ENCODE measurements at regions not wholly inside any gene's neighbourhood (a gene's known extent, or its start where the extent isn't known, plus 50 kb on each side); places are given as distances from the start of the nearest gene placed in this dataset.

DNA sequence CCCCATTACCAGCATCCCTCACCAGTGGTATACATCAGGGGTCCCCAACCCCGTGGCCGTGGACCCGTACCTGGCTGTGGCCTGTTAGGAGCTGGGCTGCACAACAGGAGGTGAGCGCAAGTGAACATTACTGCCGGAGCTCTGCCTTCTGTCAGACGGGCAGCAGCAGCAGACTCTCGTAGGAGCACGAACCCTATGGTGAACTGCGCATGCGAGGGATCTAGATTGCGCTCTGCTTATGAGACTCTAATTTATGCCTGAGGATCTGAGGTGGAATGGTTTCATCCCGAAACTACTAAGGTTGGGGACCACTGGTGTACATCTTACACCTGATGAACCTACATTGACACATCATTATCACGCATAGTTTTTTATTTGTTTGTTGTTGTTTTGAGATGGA, 52.8 kb upstream of the DHX15 start:
- WGBS, 4 donors: 89 to 93% (median 92%) methylated on average over 9 to 13 of the region's 13 CpGs
- no peaks in the 10 kb centered on the region for H3K4me1 ChIP-seq (replicated peaks in 1 of 2)
- TF ChIP-seq POLR2A (IDR thresholded peaks at IDR 0.05): no peak
- TF ChIP-seq, protein P1, sequence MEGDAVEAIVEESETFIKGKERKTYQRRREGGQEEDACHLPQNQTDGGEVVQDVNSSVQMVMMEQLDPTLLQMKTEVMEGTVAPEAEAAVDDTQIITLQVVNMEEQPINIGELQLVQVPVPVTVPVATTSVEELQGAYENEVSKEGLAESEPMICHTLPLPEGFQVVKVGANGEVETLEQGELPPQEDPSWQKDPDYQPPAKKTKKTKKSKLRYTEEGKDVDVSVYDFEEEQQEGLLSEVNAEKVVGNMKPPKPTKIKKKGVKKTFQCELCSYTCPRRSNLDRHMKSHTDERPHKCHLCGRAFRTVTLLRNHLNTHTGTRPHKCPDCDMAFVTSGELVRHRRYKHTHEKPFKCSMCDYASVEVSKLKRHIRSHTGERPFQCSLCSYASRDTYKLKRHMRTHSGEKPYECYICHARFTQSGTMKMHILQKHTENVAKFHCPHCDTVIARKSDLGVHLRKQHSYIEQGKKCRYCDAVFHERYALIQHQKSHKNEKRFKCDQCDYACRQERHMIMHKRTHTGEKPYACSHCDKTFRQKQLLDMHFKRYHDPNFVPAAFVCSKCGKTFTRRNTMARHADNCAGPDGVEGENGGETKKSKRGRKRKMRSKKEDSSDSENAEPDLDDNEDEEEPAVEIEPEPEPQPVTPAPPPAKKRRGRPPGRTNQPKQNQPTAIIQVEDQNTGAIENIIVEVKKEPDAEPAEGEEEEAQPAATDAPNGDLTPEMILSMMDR (IDR thresholded peaks at IDR 0.05): no peak
- DNase-seq: no peak
- H3K4me3 ChIP-seq: no peak overlapping the region
- no peaks in the 10 kb centered on the region for H3K9me3 ChIP-seq (replicated peaks in 1 of 3)
- no peak overlapping the region for H3K27ac ChIP-seq
- H3K36me3 ChIP-seq (replicated peaks in 1 of 2): no peaks in the 10 kb centered on the region
- H3K27me3 ChIP-seq: no peaks in the 10 kb centered on the region
- intact Hi-C loops (cut with DNase I): no loop called here

DNA sequence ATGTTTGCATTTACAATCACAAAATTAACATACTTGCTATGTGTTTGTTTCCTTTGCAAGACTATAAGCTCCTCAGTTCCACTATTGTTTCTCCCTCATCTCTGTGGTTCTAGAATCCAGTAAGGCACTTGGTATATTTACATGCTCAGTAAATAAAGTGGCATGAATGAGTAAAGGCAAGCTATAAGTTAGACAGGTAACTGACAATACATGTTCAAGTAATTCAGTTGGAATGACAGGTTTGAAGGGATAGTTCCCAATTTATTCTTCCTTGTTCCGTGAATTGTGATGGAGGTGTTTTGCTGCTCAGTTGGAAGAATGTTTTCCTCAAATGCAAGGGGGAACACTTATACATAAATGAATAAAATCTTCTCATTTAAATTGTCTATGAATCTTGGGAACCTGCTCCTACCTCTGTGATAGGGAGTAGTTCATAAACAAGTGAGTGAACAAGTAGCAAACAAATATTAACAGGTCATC, 54.1 kb upstream of the DHX15 start:
- Histone ChIP-seq H3K4me3 (no peak overlapping the region), H3K36me3 (replicated peaks in 1 of 2) (no peaks in the 10 kb centered on the region), H3K4me1 (replicated peaks in 1 of 2) (no peaks in the 10 kb centered on the region), H3K27ac (no peak overlapping the region), H3K9me3 (replicated peaks in 1 of 3) (no peaks in the 10 kb centered on the region), H3K27me3 (no peaks in the 10 kb centered on the region)
- intact Hi-C loops (cut with DNase I): no loop called here
- no peak for DNase-seq
- TF ChIP-seq, protein P1 (IDR thresholded peaks at IDR 0.05): no peak
- TF ChIP-seq POLR2A (IDR thresholded peaks at IDR 0.05): no peak
- WGBS, 4 donors: 83 to 92% (median 91%) methylated on average over 1 of the region's 1 CpG

DNA sequence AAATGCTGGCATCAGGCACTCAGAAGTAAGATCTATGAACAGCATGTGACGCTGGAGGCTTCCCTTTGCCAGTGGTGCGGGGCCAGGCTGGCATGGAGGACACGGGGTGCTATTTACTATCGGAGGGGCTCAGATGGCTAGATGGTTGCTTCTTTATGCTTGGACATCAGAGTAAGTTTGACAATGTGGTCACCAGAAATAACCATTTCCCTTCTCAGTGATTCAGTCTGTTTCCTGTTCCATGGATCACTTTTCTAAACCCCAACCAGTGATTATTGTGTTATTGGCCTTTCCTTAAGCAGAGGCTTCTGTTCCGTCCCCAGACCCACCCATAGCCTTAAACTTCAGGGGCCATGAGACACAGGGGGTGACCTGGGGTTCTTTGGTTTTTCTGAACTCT, 55.4 kb upstream of the DHX15 start:
- H3K27ac ChIP-seq: no peak overlapping the region
- H3K4me1 ChIP-seq (replicated peaks in 1 of 2): no peaks in the 10 kb centered on the region
- intact Hi-C loops (cut with DNase I): no loop called here
- WGBS, 4 donors: 74 to 88% (median 84%) methylated on average over 5 of the region's 5 CpGs
- H3K4me3 ChIP-seq: no peak overlapping the region
- H3K27me3 ChIP-seq: no peaks in the 10 kb centered on the region
- no peaks in the 10 kb centered on the region for H3K9me3 ChIP-seq (replicated peaks in 1 of 3)
- no peaks in the 10 kb centered on the region for H3K36me3 ChIP-seq (replicated peaks in 1 of 2)
- TF ChIP-seq, protein P1 (IDR thresholded peaks at IDR 0.05): no peak
- TF ChIP-seq POLR2A (IDR thresholded peaks at IDR 0.05): no peak
- no peak for DNase-seq

DNA sequence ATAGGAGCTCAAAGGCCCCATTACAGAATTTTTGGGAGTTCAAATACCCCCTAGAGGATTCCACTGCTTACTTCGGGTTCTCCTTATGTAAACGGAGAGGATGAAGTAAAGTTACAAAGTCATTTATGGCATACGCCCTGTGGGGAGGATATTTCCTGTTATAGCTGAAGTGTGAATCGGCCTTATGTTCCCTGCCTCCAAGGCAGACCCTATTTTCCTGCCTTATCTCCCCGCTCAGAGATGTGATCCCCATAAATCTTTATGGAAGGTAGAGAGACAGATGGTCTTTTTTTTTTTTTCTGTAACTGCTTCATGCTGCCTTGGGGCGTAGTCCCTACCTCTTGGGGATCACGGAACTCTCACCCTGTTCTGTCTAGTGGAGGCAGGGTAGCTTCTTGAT, 56.0 kb upstream of the DHX15 start:
- intact Hi-C loops (cut with DNase I): no loop called here
- Histone ChIP-seq H3K36me3 (replicated peaks in 1 of 2) (no peaks in the 10 kb centered on the region), H3K9me3 (replicated peaks in 1 of 3) (no peaks in the 10 kb centered on the region), H3K27me3 (no peaks in the 10 kb centered on the region), H3K27ac (no peak overlapping the region), H3K4me1 (replicated peaks in 1 of 2) (peaks cover 0 to 2% of the 10 kb centered on the region in 2 donors), H3K4me3 (no peak overlapping the region)
- 61 to 73% (median 66%) methylated on average over 7 of the region's 7 CpGs for WGBS, 4 donors
- no peak for TF ChIP-seq POLR2A (IDR thresholded peaks at IDR 0.05)
- no peak for DNase-seq

DNA sequence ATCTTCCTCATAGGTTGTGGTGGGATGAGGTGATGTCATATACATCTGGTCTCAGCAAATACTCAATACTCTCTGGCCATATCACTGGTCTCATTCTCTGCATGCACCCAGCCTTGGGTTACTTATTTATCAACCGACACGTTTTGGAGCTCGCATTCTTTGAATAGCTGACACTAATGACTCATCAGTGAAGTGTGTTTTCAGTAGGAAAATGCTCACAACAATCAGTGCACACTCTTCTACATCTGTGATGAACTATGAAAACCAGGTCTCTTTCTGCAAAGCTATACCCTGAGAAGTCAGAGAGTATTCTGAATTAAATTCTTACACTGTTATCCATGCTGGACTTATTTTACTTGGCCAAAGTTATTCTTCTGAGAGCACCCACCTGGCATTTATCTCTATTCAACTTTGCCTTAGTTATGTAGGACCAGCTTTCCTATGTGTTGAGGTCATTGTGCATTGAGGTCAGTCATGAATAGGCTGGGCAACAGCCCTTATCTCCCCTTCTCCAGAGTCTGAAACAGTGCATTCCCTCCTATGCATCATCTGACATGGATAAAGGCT, 58.7 kb upstream of the DHX15 start:
- DNase-seq: peak in 2 of 7 donors; percentile 17 to 29
- peaks cover 0 to 6% of the 10 kb centered on the region in 2 donors for H3K4me1 ChIP-seq (replicated peaks in 1 of 2)
- H3K9me3 ChIP-seq (replicated peaks in 1 of 3): no peaks in the 10 kb centered on the region
- H3K27me3 ChIP-seq: no peaks in the 10 kb centered on the region
- intact Hi-C loops (cut with DNase I): no loop called here
- TF ChIP-seq, protein P1 (IDR thresholded peaks at IDR 0.05): no peak
- H3K27ac ChIP-seq: no peak overlapping the region
- no peaks in the 10 kb centered on the region for H3K36me3 ChIP-seq (replicated peaks in 1 of 2)
- WGBS, 4 donors: 29 to 40% (median 36%) methylated on average over 3 of the region's 3 CpGs
- H3K4me3 ChIP-seq: no peak overlapping the region
